Breast epithelium (tissue), 3 donors: ENCODE measurements at regions not wholly inside any gene's neighbourhood (a gene's known extent, or its start where the extent isn't known, plus 50 kb on each side); places are given as distances from the start of the nearest gene placed in this dataset.

ENCODE experiments used
- POLR2A ChIP-seq: fragments of 450-650 bp; IDR thresholded peaks from one replicate; pipeline ENCODE4 v1.6.1; 2016; ENCODE audit warnings: antibody characterized with exemption, mild to moderate bottlenecking, moderate library complexity
- TF ChIP-seq, protein P1 (sequence below), 3 donors: fragments of 450-650 bp; IDR thresholded peaks; one replicate each; pipeline ENCODE4 v1.5.1; 2016 to 2017; ENCODE audit warnings: antibody characterized with exemption in 3 of 3, mild to moderate bottlenecking in 3 of 3, moderate library complexity in 3 of 3

DNA sequence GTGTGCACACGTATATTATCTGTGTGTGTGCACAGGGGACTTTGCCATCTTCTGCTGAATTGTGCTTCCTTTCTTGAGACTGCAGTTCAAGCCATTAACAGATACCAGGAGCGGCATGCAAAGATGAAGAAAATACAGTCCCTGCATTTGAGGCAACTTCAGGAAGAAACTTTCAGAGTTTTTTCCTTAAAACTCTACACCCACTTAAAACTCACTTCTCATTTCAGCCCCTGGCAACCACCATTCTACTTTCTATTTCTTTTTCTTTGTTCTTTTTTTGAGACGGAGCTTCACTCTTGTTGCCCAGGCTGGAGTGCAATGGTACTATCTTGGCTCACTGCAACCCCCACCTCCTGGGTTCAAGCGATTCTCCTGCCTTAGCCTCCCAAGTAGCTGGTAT, 448.9 kb upstream of the ZMIZ1 start:
- TF ChIP-seq, protein P1, sequence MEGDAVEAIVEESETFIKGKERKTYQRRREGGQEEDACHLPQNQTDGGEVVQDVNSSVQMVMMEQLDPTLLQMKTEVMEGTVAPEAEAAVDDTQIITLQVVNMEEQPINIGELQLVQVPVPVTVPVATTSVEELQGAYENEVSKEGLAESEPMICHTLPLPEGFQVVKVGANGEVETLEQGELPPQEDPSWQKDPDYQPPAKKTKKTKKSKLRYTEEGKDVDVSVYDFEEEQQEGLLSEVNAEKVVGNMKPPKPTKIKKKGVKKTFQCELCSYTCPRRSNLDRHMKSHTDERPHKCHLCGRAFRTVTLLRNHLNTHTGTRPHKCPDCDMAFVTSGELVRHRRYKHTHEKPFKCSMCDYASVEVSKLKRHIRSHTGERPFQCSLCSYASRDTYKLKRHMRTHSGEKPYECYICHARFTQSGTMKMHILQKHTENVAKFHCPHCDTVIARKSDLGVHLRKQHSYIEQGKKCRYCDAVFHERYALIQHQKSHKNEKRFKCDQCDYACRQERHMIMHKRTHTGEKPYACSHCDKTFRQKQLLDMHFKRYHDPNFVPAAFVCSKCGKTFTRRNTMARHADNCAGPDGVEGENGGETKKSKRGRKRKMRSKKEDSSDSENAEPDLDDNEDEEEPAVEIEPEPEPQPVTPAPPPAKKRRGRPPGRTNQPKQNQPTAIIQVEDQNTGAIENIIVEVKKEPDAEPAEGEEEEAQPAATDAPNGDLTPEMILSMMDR (IDR thresholded peaks at IDR 0.05), result no peak
- no peak for TF ChIP-seq POLR2A
